Mucosa of descending colon (tissue), 3 donors: ENCODE measurements at regions not wholly inside any gene's neighbourhood (a gene's known extent, or its start where the extent isn't known, plus 50 kb on each side); places are given as distances from the start of the nearest gene placed in this dataset.

Source experiments
- ATAC-seq: fragments of 200-7000 bp; cut with Tn5 transposase; one replicate; pipeline ENCODE4 v1.9.1; 2020; ENCODE audit warnings: mild to moderate bottlenecking, moderate library complexity
- DNase-seq, 3 donors: peaks; one replicate each; pipeline ENCODE4 v3.0.0-alpha.2; 2020
- H3K36me3 ChIP-seq: fragments of 200-600 bp; one replicate; pipeline ENCODE4 v1.8.0; 2021; ENCODE audit warnings: low read depth, mild to moderate bottlenecking
- H3K4me1 ChIP-seq: fragments of 200-600 bp; one replicate; pipeline ENCODE4 v1.8.0; 2021; ENCODE audit warnings: low read depth, mild to moderate bottlenecking
- H3K4me3 ChIP-seq: fragments of 200-600 bp; one replicate; pipeline ENCODE4 v1.8.0; 2021; ENCODE audit warnings: mild to moderate bottlenecking
- H3K9me3 ChIP-seq: fragments of 200-600 bp; one replicate; pipeline ENCODE4 v1.8.0; 2021; ENCODE audit warnings: mild to moderate bottlenecking
- CTCF ChIP-seq: fragments of 200-600 bp; IDR thresholded peaks from one replicate; pipeline ENCODE4 v1.8.0; 2022; ENCODE audit warnings: antibody characterized with exemption, mild to moderate bottlenecking
- intact Hi-C, 2 donors: fragments of 100-400 bp; cut with DNase I in 1 of 2; cut with micrococcal nuclease in 1 of 2; formaldehyde crosslinking; loops; one replicate each; pipeline versions ENCODE4 v1.11.0 to v1.11.1; 2022; cut with DNase I, micrococcal nuclease
- donor health status: DM: no; HTN: no; CAD: no; lungs with moderate emphysema.
- donor health status: DM: no; HTN: no; CAD: no.
- donor health status: DM: no; HTN: yes; CAD: no.

GRCh38 chr16:13390093-13390985 lies 488.9 kb downstream of the SHISA9 start:
- Histone ChIP-seq H3K4me1 (no peaks in the 10 kb centered on the region), H3K9me3 (peaks cover 20% of the 10 kb centered on the region), H3K36me3 (no peaks in the 10 kb centered on the region), H3K4me3 (no peak overlapping the region)
- no peak for DNase-seq
- intact Hi-C loops = no loop called here
- no peak for TF ChIP-seq CTCF
- no peak for ATAC-seq

- Histone ChIP-seq H3K4me1 (no peaks in the 10 kb centered on the region), H3K4me3 (no peak overlapping the region), H3K36me3 (no peaks in the 10 kb centered on the region), H3K9me3 (peaks cover 17% of the 10 kb centered on the region)
- TF ChIP-seq CTCF = no peak
- ATAC-seq = no peak
- intact Hi-C loops = no loop called here
- no peak for DNase-seq
These were observed 489.5 kb downstream of the SHISA9 start for GRCh38 chr16:13390986-13391305.

- intact Hi-C loops = no loop called here
- no peak for ATAC-seq
These were observed 489.9 kb downstream of the SHISA9 start for GRCh38 chr16:13391337-13391736.

GRCh38 chr16:13392341-13392740 lies 490.9 kb downstream of the SHISA9 start:
- DNase-seq (no peak), ATAC-seq (no peak)

More at GRCh38 chr16:13391337-13391736, 489.9 kb downstream of the SHISA9 start:
- DNase-seq = no peak
- H3K36me3 ChIP-seq = no peaks in the 10 kb centered on the region
- H3K9me3 ChIP-seq = peaks cover 13% of the 10 kb centered on the region
- H3K4me3 ChIP-seq = no peak overlapping the region
- no peak for TF ChIP-seq CTCF
- H3K4me1 ChIP-seq = no peaks in the 10 kb centered on the region

GRCh38 chr16:13393816-13394215 lies 492.4 kb downstream of the SHISA9 start:
- intact Hi-C loops = no loop called here
- TF ChIP-seq CTCF = no peak
- ATAC-seq = no peak
- Histone ChIP-seq H3K9me3 (peaks cover 5% of the 10 kb centered on the region), H3K4me1 (no peaks in the 10 kb centered on the region), H3K4me3 (no peak overlapping the region), H3K36me3 (no peaks in the 10 kb centered on the region)
- no peak for DNase-seq

More at GRCh38 chr16:13392341-13392740, 490.9 kb downstream of the SHISA9 start:
- Histone ChIP-seq H3K9me3 (peaks cover 5% of the 10 kb centered on the region), H3K4me1 (no peaks in the 10 kb centered on the region), H3K36me3 (no peaks in the 10 kb centered on the region), H3K4me3 (no peak overlapping the region)
- intact Hi-C loops = no loop called here
- TF ChIP-seq CTCF = no peak
